ENCODE measurements at regions not wholly inside any gene's neighbourhood (a gene's known extent, or its start where the extent isn't known, plus 50 kb on each side); places are given as distances from the start of the nearest gene placed in this dataset.

- no peak for DNase-seq (ENCODE audit: low read depth in 1 of 2, low spot score in 1 of 2)
- FAIRE-seq, result no peak
- Histone ChIP-seq H3K9me3 (no peaks in the 10 kb centered on the region), H3K4me2 (no peak overlapping the region), H3K4me1 (no peaks in the 10 kb centered on the region), H3K4me3 (no peak overlapping the region), H3K27ac (no peak overlapping the region)
- CTCF ChIA-PET, result no interaction called here
- TF ChIP-seq EHMT2 (IDR thresholded peaks at IDR 0.05; ENCODE audit: low read depth) (no peak), CHD2 (IDR thresholded peaks at IDR 0.05; ENCODE audit: low read length, partially characterized antibody) (no peak), RAD21 (conservative IDR thresholded peaks at IDR 0.05 in 1 of 2, IDR thresholded peaks at IDR 0.05 in 1 of 2) (no peak), TFCP2L1 (CRISPR knock-in tag; IDR thresholded peaks at IDR 0.05) (no peak), KDM1A (IDR thresholded peaks at IDR 0.05; ENCODE audit: low read depth) (no peak), ESRRA (IDR thresholded peaks at IDR 0.05; ENCODE audit: borderline replicate concordance, low read length) (no peak), PHF8 (IDR thresholded peaks at IDR 0.05; ENCODE audit: borderline replicate concordance, low read depth) (no peak), POLR2AphosphoS2 (conservative IDR thresholded peaks at IDR 0.05; ENCODE audit: low read length) (no peak), GATA3 (IDR thresholded peaks at IDR 0.05; ENCODE audit: borderline replicate concordance) (no peak), HES2 (IDR thresholded peaks at IDR 0.05) (no peak), HEYL (CRISPR knock-in tag; IDR thresholded peaks at IDR 0.05) (no peak), ELK1 (IDR thresholded peaks at IDR 0.05; ENCODE audit: low read depth, low read length) (no peak)
- POLR2A ChIA-PET, result no interaction called here
- no peak for ATAC-seq
These were observed 393.6 kb upstream of the CDIN1 start for GRCh38 chr15:36185845-36186244.

- FAIRE-seq, result no peak
- ChIA-PET CTCF (no interaction called here), POLR2A (no interaction called here)
- Histone ChIP-seq H3K9me3 (no peaks in the 10 kb centered on the region), H3K27ac (no peak overlapping the region), H3K4me2 (no peak overlapping the region), H3K4me1 (no peaks in the 10 kb centered on the region), H3K4me3 (no peak overlapping the region)
- WGBS (ENCODE audit: missing lambda C conversion rate), result 84% methylated on average over 1 of the region's 1 CpG
- DNase-seq (ENCODE audit: low read depth in 1 of 2, low spot score in 1 of 2), result no peak
- no peak for ATAC-seq
- TF ChIP-seq FOSB (CRISPR knock-in tag; IDR thresholded peaks at IDR 0.05) (no peak), TP53 (CRISPR knock-in tag; IDR thresholded peaks at IDR 0.05) (no peak), ESRRA (IDR thresholded peaks at IDR 0.05; ENCODE audit: borderline replicate concordance, low read length) (no peak), POLR2AphosphoS2 (conservative IDR thresholded peaks at IDR 0.05; ENCODE audit: low read length) (no peak), GATA3 (IDR thresholded peaks at IDR 0.05; ENCODE audit: borderline replicate concordance) (no peak), MAFK (IDR thresholded peaks at IDR 0.05; ENCODE audit: partially characterized antibody) (no peak), CTCF (IDR thresholded peaks at IDR 0.05) (no peak), HES2 (IDR thresholded peaks at IDR 0.05) (no peak), USF2 (IDR thresholded peaks at IDR 0.05) (no peak), RNF2 (IDR thresholded peaks at IDR 0.05; ENCODE audit: borderline replicate concordance, low read depth) (no peak), POLR2A (IDR thresholded peaks at IDR 0.05; ENCODE audit: low read length) (no peak), RAD21 (conservative IDR thresholded peaks at IDR 0.05 in 1 of 2, IDR thresholded peaks at IDR 0.05 in 1 of 2) (no peak), NR3C1 (IDR thresholded peaks at IDR 0.05) (no peak), KDM5A (IDR thresholded peaks at IDR 0.05) (no peak), CBX2 (IDR thresholded peaks at IDR 0.05; ENCODE audit: borderline replicate concordance, low read depth) (no peak)
These were observed 393.1 kb upstream of the CDIN1 start for GRCh38 chr15:36186376-36186775.
